ENCODE measurements at regions not wholly inside any gene's neighbourhood (a gene's known extent, or its start where the extent isn't known, plus 50 kb on each side); places are given as distances from the start of the nearest gene placed in this dataset.

- TF ChIP-seq CTCF (conservative IDR thresholded peaks at IDR 0.05; ENCODE audit: low read length) = no peak
- TF ChIP-seq EZH2phosphoT487 (IDR thresholded peaks at IDR 0.05; ENCODE audit: borderline replicate concordance) = no peak
Observed at GRCh38 chr11:128045094-128045725, 542.1 kb downstream of the ETS1 start.
